ENCODE measurements at regions not wholly inside any gene's neighbourhood (a gene's known extent, or its start where the extent isn't known, plus 50 kb on each side); places are given as distances from the start of the nearest gene placed in this dataset.

DNA sequence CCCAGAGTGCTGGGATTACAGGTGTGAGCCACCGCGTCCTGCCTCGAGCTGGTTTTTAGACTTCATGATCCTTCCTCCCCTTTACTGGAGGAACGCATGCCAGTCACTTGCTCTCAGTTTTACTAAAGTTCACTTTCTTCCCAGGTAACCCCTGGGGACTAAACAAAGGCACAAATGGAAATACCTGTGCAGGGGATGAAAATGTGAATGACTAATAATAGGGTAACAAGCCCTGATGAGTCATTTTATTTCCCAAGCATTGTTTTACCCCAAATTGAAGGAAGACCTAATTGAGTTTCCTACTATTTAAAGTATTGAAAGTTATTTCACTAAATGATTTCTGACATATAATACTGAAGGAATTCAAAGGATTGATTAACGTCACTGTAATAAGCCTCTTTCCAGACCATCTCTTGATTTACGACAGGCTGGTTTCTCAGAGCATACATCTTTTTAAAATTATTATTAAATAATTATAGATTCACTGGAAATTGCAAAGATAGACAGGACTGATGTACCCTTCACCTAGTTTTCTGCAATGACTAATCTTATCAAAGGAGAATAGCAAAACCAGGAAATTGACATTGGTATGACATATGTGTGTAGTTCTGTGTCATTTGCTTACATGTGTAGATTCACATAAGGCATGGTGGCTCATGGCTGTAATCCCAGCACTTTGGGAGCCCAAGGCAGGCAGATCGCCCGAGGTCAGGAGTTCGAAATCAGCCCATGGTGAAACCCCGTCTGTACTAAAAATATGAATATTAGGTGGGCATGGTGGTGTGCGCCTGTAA, 53.2 kb upstream of the SOD1 start (continued):
- TF ChIP-seq, protein P1, sequence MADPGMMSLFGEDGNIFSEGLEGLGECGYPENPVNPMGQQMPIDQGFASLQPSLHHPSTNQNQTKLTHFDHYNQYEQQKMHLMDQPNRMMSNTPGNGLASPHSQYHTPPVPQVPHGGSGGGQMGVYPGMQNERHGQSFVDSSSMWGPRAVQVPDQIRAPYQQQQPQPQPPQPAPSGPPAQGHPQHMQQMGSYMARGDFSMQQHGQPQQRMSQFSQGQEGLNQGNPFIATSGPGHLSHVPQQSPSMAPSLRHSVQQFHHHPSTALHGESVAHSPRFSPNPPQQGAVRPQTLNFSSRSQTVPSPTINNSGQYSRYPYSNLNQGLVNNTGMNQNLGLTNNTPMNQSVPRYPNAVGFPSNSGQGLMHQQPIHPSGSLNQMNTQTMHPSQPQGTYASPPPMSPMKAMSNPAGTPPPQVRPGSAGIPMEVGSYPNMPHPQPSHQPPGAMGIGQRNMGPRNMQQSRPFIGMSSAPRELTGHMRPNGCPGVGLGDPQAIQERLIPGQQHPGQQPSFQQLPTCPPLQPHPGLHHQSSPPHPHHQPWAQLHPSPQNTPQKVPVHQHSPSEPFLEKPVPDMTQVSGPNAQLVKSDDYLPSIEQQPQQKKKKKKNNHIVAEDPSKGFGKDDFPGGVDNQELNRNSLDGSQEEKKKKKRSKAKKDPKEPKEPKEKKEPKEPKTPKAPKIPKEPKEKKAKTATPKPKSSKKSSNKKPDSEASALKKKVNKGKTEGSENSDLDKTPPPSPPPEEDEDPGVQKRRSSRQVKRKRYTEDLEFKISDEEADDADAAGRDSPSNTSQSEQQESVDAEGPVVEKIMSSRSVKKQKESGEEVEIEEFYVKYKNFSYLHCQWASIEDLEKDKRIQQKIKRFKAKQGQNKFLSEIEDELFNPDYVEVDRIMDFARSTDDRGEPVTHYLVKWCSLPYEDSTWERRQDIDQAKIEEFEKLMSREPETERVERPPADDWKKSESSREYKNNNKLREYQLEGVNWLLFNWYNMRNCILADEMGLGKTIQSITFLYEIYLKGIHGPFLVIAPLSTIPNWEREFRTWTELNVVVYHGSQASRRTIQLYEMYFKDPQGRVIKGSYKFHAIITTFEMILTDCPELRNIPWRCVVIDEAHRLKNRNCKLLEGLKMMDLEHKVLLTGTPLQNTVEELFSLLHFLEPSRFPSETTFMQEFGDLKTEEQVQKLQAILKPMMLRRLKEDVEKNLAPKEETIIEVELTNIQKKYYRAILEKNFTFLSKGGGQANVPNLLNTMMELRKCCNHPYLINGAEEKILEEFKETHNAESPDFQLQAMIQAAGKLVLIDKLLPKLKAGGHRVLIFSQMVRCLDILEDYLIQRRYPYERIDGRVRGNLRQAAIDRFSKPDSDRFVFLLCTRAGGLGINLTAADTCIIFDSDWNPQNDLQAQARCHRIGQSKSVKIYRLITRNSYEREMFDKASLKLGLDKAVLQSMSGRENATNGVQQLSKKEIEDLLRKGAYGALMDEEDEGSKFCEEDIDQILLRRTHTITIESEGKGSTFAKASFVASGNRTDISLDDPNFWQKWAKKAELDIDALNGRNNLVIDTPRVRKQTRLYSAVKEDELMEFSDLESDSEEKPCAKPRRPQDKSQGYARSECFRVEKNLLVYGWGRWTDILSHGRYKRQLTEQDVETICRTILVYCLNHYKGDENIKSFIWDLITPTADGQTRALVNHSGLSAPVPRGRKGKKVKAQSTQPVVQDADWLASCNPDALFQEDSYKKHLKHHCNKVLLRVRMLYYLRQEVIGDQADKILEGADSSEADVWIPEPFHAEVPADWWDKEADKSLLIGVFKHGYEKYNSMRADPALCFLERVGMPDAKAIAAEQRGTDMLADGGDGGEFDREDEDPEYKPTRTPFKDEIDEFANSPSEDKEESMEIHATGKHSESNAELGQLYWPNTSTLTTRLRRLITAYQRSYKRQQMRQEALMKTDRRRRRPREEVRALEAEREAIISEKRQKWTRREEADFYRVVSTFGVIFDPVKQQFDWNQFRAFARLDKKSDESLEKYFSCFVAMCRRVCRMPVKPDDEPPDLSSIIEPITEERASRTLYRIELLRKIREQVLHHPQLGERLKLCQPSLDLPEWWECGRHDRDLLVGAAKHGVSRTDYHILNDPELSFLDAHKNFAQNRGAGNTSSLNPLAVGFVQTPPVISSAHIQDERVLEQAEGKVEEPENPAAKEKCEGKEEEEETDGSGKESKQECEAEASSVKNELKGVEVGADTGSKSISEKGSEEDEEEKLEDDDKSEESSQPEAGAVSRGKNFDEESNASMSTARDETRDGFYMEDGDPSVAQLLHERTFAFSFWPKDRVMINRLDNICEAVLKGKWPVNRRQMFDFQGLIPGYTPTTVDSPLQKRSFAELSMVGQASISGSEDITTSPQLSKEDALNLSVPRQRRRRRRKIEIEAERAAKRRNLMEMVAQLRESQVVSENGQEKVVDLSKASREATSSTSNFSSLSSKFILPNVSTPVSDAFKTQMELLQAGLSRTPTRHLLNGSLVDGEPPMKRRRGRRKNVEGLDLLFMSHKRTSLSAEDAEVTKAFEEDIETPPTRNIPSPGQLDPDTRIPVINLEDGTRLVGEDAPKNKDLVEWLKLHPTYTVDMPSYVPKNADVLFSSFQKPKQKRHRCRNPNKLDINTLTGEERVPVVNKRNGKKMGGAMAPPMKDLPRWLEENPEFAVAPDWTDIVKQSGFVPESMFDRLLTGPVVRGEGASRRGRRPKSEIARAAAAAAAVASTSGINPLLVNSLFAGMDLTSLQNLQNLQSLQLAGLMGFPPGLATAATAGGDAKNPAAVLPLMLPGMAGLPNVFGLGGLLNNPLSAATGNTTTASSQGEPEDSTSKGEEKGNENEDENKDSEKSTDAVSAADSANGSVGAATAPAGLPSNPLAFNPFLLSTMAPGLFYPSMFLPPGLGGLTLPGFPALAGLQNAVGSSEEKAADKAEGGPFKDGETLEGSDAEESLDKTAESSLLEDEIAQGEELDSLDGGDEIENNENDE (IDR thresholded peaks at IDR 0.05; ENCODE audit: insufficient replicate concordance, low read length) = no peak
- TF ChIP-seq BACH1 (IDR thresholded peaks at IDR 0.05; ENCODE audit: low read length) (no peak), SRF (IDR thresholded peaks at IDR 0.05; ENCODE audit: low read depth, low read length) (no peak), KDM4A (IDR thresholded peaks at IDR 0.05; ENCODE audit: low read depth, low read length, severe bottlenecking) (no peak), SIRT6 (IDR thresholded peaks at IDR 0.05; ENCODE audit: low read length) (no peak), RAD21 (IDR thresholded peaks at IDR 0.05 in 1 of 2, conservative IDR thresholded peaks at IDR 0.05 in 1 of 2; ENCODE audit: low read depth in 2 of 2, low read length in 2 of 2) (no peak), EZH2 (IDR thresholded peaks at IDR 0.05; ENCODE audit: low read depth, low read length, severe bottlenecking) (no peak), SUZ12 (IDR thresholded peaks at IDR 0.05; ENCODE audit: low read length) (no peak)
- TF ChIP-seq, protein P2, sequence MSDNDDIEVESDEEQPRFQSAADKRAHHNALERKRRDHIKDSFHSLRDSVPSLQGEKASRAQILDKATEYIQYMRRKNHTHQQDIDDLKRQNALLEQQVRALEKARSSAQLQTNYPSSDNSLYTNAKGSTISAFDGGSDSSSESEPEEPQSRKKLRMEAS (IDR thresholded peaks at IDR 0.05) = no peak
